ENCODE measurements at regions not wholly inside any gene's neighbourhood (a gene's known extent, or its start where the extent isn't known, plus 50 kb on each side); places are given as distances from the start of the nearest gene placed in this dataset.

DNA sequence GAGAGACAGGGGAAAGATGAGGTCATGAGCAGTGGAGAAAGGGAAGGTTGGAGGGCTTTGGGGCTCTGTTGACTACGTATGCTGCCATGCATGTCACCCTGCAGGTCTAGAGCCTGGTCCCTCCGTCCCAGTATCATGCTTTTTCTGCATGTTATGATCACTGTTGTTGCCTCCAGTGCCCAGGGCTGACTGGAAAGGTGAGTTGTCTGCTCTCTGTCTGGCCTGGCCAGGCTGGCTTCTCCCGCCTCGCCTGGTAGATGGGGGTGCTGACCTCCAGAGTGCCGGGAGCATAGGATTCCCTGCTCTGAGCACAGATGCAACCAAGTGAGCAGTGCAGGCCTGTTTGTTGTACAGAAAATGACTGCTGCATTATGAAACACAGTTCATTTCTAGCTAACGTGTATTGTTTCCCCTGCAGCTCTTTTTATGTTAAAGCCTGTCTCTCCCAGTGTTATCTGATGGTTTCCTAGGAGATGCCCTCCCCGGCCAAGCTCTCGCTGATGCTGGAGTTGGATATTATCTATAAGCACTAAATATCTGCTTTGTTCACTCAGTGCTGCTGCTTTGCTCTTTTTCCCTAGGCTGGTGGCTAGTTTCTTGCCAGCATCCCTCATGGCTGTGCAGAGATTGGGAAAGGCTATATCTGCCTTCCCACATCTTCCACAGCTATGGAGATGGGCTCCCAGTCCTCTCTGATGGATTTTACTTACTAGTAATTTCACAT lies 158.2 kb downstream of the TDRD15 start:
- no peak for TF ChIP-seq TAF1 (IDR thresholded peaks at IDR 0.05; ENCODE audit: borderline replicate concordance, insufficient read depth, low read length)
- no peak for TF ChIP-seq SIN3A (IDR thresholded peaks at IDR 0.05; ENCODE audit: borderline replicate concordance, insufficient read depth, low read length)
- TF ChIP-seq, protein P1, sequence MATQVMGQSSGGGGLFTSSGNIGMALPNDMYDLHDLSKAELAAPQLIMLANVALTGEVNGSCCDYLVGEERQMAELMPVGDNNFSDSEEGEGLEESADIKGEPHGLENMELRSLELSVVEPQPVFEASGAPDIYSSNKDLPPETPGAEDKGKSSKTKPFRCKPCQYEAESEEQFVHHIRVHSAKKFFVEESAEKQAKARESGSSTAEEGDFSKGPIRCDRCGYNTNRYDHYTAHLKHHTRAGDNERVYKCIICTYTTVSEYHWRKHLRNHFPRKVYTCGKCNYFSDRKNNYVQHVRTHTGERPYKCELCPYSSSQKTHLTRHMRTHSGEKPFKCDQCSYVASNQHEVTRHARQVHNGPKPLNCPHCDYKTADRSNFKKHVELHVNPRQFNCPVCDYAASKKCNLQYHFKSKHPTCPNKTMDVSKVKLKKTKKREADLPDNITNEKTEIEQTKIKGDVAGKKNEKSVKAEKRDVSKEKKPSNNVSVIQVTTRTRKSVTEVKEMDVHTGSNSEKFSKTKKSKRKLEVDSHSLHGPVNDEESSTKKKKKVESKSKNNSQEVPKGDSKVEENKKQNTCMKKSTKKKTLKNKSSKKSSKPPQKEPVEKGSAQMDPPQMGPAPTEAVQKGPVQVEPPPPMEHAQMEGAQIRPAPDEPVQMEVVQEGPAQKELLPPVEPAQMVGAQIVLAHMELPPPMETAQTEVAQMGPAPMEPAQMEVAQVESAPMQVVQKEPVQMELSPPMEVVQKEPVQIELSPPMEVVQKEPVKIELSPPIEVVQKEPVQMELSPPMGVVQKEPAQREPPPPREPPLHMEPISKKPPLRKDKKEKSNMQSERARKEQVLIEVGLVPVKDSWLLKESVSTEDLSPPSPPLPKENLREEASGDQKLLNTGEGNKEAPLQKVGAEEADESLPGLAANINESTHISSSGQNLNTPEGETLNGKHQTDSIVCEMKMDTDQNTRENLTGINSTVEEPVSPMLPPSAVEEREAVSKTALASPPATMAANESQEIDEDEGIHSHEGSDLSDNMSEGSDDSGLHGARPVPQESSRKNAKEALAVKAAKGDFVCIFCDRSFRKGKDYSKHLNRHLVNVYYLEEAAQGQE (IDR thresholded peaks at IDR 0.05; ENCODE audit: insufficient read depth in 1 of 2, low read depth in 2 of 2, low read length in 2 of 2), result no peak

All from PFSK-1 (cell line).